PC-9 (cell line): ENCODE measurements at regions not wholly inside any gene's neighbourhood (a gene's known extent, or its start where the extent isn't known, plus 50 kb on each side); places are given as distances from the start of the nearest gene placed in this dataset.

ENCODE experiments used
- CTCF ChIP-seq: fragments of 200-600 bp; sonication (generic); conservative IDR thresholded peaks from 2 replicates; pipeline ENCODE4 v1.6.1; 2017; ENCODE audit warnings: mixed run types, antibody characterized with exemption, mild to moderate bottlenecking, moderate library complexity
- EZH2 ChIP-seq: fragments of 200-600 bp; sonication (generic); IDR thresholded peaks from 2 replicates; pipeline ENCODE4 v1.8.0; 2017; ENCODE audit warnings: antibody characterized with exemption, low read depth

DNA sequence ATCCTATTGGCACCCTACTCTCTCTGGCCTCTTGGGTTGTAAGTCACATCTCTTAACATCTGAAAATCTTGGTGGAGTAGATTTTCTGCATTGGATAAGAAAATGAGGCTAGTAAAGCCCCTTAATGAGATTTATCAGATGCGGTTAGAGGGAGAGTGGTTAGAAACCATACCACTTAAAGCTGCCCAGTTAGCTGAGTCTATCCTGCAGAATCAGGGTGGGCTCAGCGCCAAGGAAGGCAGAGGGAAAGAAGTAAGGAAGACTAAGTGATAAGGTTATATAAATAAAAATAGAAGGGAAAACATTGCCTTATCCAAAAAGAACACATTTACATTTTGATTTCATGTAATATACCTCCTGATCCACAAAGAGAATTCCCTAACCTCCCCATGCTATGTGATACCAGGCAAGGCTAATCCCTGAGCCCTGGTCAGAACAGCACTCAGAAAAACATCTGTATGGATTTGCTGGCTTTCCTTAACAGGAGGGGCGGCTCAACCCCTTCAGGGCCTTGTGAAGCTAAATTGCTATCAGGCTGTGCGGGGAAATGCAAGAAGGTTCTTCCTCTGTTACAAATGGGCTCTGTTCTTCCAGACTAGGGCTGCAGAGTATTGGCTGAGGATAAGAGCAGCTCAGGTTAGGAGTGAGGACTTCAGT is 101.7 kb downstream of the SNX19 start:
- TF ChIP-seq CTCF (no peak), EZH2 (no peak)
